NCI-H1930 (cell line): ENCODE measurements at regions not wholly inside any gene's neighbourhood (a gene's known extent, or its start where the extent isn't known, plus 50 kb on each side); places are given as distances from the start of the nearest gene placed in this dataset.
"Not testable (repeated sequence)": the region's sequence is repeated elsewhere in the genome, so short reads cannot be mapped to it uniquely, and the experiment has no call there.

Source experiments
- DNase-seq, 2 experiments: peaks; one replicate each; lab custom pipeline; 2025; lab: John Stamatoyannopoulos, UW

DNA sequence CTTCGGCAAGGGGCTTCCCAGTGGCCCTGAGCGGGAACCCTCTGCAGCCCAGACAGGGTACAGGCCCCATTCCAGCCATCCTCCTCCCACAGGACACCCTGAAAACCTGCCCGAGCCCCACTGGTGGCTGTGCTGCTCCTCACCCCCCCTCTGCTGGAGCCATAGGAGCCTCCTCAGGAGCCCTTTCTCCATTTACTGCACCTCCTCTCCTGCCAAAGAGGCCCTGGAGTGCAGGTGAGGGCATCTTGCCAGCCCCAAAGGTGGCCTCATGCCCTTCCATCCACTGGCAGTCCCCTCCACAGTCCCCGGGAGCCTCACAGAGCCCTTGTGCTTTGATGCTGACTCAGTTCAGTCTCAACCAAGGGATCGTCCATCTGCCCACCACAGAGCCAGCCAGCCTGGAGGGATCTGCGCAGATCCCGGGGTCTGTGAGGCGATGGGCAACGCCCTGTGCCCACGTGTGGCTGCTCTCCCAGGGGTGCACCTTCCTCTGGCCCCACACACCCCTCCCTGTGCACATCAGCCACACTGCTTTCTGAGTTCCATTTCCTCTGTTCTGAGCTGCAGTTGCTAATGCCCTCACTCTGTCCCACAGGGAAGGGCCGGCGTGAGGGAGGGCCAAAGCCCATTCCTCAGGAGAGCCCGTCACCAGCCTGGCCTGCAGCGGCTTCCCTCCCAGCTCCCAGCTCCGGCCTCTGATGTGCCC lies 228.5 kb downstream of the DLL1 start:
- no peak for DNase-seq

DNA sequence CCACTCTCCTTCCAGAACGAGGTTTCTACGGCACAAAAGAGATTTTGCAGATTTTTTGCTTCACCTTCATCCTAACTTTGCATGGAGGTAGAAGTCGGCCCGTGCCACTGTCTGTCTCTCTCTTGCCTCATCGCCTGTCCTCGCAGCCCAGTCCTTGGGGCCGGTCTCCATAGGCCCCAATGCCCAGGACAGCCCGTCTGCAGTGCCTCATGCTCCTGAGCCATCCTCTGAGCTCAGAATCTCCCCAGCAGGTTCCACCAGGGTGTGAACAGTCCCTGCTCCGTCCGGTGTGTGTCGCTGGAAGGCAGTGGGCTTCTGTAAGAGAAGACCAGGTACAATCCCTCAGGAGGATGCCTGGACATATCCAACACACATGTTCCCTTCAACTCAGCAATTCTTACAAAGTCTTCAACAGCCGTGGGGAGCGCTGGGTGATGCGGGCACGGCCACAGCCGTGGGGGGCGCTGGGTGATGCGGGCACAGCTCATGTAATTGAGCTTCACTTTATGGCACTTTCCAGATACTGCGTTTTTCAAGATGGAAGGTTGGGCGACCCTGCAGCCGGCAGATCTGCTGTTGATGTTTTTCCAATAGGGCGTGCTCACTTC lies 231.9 kb downstream of the DLL1 start:
- no peak for DNase-seq

DNA sequence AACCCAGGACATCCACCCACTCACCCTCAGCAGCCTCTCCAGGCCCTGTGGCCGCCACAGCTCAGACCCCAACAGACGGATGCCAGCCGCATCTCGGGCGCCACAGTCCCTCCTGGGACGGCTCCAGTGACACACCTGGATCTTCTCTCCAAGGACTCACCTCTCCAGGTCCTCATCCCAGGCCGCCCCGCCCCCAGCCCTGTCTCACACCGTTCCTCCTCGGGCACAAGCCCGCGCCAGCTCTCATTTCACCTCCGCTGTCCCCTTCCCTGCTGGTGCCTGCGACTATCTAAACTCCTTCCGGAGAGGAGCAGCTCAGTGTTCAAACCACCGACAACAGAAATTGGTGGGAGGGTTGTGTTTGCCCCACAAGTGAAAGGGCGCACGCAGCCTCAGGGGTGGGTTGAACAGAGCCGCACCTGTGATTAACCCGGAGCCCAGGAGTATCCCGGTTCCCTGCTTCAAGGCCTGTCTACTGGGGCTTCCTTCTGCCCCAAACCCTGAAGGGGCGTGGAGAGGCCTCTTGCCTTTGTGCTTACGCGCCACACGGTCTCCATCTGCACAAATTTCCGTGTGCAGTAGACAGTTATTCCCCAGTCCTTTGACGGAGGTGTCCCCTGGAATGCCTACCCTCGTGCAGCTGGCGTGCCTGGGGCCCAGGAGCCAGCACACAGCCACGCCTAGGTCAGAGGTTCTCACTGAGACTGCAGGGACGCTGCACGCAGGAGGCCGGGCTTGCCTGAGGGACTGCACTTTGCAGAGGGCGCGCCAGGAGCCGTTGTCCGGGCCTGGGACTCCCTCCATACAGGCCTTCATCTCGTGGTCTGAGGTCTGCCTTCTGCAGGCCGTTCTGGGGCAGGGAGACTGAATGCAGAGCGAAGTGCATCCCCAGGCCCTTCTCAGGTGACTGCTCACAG lies 232.7 kb downstream of the DLL1 start:
- no peak for DNase-seq

DNA sequence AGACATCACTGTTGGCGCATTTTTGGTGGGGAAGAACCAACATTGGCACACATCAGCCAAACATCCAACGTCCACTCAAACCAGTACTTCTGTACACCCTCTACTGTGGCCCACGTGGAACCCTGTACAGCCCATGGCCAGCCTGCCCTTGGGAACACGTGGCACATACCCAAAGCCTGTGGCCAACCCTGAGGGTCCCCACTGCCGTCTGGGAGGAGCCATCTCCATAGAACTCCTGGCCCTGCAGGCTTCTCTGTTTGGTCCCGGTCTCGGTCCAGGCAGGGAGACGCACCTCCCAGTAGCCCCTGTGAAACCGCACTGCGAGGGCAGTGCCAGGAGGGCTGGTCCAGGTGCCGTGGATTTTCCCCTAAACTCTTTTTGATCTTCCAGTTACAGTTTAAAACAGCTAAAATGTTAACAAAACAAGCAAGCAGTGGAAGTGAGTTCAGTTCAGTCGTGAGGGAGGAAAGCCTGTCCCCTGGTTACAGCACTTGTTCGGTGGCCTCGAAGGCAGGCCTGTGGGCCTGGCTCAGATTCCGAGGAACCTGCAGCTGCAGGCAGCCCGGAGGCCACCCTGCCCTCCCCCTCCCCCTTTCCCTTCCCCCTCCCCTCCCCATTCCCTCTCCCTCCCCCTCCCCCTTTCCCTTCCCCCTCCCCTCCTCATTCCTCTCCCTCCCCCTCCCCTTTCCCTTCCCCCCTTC lies 233.7 kb downstream of the DLL1 start:
- DNase-seq = no peak

DNA sequence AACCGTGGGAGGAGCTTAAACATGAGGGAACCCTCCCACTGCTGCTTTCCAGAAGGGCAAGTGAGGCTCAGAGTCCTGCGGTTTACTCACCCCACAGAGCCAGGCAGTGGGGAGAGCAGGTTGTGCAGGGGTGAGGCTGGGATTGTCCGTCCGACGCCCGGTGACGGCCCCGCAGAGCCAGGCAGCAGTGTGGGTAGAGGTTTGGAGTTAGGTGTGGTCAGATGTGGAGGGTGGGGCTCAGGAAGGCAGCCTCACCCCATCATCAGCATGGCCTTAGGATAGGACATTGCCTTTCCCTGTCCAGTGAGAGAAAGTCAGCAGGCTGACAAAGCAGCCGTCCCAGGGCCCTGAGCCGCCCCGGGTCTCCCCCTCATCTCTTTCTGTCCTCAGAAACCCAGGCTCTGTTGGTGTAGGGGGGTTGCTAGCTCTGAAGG lies 234.6 kb downstream of the DLL1 start:
- DNase-seq = no peak

DNA sequence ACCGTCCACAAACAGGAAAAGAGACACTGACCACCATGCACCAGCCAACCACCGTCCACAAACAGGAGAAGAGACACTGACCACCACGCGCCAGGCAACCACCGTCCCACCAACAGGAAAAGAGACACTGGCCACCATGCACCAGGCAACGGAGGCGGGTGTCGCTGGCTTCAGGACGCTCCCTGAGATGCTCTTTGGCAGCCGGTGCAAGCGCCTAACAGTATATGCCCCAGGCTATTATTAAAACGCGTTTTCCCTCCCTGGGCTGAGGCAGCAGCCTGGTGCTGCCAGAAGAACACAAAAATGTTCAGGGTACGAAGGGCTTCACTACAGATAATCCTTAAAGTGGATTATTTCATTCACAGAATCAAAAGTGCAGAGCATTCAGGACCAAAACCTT lies 235.1 kb downstream of the DLL1 start:
- not testable (repeated sequence) for DNase-seq

DNA sequence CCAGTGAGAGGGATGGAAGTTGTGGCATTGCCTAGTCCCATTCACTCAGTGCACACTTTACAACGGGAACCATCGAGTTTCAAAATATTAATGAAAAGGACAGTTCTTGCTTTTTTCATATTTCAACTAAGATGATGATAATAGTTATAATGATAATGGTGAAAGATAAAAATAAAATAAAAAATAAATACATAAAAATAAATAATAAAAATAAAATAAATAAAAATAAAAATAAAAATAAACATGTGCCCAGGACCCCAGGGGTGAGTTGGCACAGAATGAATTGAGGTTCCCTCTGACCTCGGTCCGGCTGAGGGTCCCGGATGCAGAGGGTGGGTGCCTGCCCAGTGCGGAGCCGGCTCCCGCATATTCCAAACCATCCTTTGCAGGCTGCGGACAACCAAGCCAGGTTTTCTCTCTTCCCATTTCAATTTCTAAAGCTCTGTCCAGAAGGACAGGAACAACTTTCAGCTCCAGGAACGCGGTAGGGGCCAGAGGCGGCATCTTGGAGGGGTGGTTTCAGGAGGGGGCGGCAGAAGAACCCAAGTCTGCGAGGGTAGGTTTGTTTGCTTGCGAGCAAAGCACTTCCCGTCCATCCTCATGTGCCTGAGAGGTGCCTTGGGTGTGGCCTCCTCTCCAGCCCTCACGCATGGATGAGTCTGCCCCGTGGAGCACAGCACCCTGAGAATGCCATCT lies 236.8 kb downstream of the DLL1 start:
- DNase-seq = no peak

DNA sequence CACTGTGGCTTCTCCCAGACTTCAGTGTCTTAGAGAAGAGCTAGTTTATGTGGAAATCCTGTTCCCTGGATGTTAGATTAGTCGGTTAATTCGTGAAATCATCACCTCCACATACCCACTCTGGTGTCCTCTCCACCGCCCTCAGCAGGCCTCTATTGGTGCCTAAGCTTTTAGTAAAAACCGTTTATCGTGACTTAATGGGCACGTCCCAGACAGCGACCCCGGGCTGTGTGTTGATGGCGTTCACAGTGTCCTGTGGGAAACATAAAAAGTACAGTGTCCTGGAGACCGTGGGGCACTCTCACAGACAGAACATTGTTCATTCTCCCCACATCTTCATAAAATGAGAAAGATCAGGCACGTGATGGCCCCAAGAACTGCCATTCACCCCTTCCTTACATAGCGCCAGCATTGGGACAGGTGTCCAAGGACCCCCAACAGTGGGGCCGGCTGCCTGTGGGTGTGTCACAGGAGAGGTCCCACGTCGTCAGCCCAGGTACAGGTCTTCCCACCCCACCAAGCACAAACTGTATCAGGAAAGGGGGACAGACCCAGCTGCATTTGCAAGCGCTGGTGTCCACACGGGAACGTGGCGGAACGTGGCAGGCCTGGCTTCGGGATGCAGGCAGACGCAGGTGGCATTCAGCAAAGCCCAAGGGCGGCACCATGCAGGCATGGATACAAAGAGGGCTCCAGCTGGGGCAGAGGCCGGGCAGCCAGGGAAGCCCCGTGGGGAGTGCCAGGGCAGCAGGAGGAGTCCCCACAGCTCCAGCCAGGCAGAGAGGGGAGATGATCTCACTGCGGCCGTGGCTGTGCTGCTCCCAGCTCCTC lies 237.7 kb downstream of the DLL1 start:
- no peak for DNase-seq

DNA sequence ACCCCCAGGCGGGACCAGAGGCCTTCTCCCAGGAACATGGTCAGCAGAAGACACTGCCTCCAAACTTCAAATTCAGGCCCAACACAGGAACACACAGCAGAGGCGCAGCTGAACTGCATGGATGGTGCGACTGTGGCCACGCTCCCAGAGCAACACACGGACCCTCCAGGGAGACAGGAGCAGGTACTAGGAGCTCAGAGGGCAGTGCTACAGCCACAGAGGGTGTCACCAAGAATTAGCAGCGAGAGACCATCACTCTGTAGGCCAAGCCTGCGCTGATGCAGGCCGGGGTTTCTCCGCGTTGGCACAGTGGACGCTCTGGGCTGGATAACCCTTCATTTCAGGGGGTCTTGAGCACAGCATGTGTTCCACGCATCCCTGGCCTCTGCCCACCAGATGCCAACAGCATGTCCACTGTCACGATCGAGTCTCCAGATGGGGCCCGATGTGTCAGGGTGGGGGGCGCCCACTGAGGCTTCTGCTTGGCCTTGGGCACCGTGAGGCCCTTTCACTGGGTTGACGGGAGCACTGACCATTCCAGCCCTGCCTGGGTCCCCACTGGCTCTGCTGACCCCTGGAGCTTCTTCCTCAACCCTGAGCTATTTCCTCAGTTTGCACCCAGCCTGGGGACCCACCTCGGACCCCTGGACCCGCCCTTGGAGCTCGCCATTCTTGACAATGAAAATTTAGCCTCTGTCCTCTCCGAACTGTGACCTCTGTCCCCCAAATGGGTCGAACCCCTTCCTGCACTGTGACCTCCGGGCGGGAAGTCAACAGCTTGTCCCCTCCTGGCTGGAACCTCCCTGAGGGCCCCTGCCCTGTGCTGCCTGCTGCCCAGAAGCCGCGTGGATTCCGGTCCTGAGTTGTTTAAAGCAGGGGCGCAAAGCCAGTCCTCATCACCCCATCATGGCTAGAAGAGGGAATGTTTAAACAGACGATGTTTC lies 239.4 kb downstream of the DLL1 start:
- no peak for DNase-seq

DNA sequence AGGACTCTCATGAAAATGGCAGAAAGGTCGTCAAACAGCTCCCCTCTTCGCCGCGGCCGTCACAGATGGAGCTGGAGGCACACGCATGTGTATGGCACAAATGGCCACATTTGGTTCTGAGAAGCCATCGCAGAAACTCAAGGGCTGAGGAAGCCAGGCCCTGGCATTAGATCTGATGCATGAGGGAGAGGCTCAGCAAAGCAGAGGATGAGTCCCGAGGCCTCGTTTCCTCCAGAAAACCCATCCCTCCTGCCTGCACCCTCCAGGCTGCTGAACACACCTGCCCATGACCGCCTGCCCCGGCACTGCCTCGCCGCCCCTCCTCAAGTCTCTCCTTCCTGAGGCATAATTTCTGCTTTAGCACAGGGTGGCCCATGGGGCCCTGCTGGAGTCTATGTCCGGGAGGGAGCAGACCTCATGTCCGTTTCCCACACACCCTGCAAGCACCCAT lies 240.3 kb downstream of the DLL1 start:
- DNase-seq = no peak

DNA sequence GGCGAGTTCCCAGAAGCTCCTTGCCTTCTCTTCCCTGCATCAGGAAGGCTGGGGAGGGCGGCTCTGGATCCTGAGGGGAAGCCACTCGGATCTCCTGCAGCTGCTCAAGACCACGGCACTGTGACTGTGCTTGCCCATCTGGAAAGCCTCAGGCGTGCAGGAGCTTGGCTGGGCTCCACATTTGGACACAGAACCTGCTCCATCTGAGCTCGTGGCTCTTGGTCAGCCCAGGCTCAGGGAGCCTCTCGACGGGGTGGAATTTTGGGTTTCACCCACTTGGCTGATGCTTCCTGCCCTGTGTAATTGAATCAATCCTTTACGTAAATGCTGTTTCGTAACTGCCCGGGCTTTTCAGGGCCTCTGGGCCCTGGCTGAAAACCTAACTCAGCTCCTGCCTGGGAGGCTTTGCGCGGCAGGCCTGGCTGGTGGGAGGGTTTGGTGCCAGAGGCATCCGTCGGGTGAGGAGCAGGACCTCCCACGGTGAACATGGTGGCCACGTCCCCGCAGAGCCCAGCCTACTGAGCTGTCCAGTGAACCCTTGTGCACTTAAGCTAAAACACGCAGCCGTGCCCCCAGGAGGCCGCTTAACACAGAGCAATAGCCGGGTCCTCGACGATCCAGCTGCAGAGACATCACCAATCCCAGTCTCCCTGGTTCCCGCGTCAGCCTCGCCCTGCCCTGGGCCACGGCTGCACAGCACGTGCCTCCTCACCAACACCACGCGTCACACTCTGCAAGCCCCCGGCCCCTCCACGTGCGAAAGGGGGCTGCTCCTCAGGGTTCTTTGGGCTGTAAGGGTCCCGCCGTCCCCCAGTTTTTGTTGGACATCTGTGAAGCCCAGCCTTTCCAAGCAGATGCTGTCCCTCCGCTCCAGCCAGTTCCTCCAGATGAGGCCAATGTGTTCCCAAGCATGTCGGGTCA lies 241.0 kb downstream of the DLL1 start:
- no peak for DNase-seq

DNA sequence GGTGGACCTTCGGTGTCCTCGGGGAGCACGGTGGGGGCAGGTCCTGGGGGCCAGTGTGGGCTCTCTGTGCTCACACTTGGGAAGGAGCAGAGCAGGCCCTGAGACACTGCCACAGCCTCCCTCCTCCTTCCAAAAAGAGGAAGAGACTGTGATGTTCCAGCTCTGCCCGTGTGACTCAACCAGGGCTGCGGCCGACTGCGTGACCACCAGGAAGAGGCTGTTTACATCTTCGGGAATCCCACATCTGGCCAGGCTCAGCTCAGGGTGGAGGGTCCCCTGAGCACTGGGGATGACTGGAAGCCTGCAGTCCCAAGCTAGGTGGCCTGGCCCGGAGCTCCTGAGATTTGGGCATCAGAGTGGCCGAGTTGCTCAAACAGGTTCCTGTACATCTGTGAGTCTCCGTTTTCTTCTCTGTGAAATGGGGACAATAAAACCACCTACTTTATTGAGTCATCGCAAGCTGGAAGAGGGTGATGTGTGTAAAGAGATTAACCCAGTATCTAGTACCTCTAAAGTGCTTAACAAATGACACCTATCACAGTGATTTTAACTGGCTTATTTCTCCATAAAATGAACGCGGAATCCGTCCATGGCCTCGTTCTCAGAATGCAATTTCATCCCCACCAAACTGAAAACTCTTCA lies 242.1 kb downstream of the DLL1 start:
- no peak for DNase-seq

DNA sequence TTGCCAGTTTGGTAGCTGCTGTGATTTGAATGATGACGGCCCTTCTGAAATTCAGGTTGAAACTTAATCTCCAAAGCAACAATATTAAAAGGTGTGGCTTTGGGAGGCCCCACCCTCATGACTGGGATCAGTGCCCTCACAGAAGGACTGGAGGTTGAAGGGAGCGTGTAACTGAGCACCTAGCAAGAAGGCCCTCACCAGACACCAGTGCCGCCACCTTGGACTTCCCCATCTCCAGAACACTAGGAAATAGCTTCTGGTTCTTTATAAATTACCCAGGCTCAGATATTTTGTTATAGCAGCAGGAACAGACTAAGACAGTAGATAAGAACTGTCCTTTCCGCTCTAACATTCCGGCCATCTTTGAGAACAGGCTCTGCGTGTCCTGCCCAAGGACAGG lies 243.1 kb downstream of the DLL1 start:
- no peak for DNase-seq

DNA sequence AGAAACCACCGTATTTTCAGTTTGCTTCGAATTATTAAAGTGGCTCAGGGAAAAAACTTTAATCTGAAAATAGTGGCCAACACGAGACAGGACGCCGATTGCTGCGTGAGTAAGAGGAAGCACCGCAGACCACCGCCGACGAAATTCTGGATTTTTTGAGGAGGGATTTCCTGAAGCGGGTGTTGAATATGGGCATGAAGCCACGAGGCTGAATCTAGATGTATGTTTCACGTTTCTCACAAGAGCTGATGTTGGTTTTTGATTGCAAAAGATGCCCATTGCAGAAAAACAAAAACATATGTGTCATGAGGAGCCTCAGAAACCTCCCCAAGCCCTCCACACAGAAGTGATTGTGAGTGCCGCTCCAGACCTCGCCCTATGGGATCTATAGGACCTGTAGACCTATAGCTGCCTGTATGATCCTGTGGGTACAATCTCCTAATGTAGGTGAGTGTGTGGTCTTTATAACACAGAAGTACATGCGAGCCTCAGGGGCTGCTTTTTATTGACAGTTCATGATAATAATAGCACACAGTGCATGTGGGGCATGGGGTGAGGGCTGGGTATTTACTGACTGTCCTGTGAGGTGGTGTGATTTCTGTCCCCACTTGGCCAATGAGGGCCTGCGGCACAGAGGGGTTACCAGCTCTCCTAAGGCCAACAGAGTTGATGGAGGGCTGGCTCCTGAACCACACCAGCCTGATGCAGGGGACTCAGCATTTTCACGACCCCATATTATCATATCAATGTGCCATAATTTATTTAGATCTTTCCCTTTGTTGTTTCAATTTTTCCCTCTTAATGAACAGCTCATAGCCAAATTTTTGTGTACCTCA lies 243.9 kb downstream of the DLL1 start:
- no peak for DNase-seq

DNA sequence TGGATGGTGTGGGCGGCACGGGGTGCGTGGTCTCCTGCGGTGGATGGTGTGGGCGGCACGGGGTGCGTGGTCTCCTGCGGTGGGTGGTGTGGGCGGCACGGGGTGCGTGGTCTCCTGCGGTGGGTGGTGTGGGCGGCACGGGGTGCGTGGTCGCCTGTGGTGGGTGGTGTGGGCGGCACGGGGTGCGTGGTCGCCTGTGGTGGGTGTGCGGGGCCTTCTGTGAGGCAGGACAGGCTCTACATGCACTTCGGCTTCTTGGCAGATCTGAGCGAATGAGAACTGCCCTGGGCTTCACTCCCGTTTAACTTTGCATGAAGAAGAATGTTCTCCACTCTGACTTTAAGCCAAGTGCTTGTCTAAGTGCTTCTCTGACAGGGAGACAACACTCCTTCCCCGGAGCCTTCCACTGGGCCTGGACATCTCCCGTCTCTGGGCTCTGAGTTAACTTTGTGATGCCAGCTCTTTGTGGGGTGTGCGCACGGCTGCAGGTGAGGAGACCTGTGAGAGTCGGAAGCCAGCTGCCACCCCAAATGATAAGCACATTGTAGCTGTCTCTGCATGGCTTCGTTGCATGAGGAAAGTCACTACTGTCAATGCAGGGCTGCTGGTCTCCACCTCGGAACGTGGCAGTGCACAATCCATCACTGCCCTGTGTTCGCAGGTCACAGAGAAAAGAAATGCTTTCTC lies 244.8 kb downstream of the DLL1 start:
- DNase-seq = no peak

DNA sequence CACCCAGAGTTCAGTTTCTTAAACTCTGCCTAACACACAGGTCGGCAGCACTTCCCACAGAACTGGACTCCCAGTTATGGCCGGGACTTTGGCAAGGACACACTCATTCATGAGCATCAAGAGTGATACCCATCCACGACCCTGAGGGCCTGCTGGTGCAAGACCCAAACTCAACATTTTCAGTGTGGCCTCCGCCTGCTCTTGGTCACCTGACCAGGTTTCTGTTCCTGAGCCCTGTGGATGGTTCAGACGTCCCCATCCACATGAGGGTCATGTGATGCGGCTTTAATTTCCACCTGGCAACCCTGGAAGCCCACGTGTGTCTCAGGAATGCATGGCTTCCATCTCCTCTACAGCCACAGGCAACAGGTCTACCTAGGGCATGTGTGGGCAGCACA lies 245.3 kb downstream of the DLL1 start:
- no peak for DNase-seq
